Frontal cortex (tissue), 3 donors: ENCODE measurements at regions not wholly inside any gene's neighbourhood (a gene's known extent, or its start where the extent isn't known, plus 50 kb on each side); places are given as distances from the start of the nearest gene placed in this dataset.

Experiments used
- DNase-seq, 2 donors: peaks; one replicate each; pipeline ENCODE4 v3.0.0; 2012; ENCODE audit warnings: low spot score in 2 of 2
- FAIRE-seq: peaks from 2 replicates; lab custom pipeline; 2012; peaks lifted over from hg19 to GRCh38; lab: Jason Lieb, UNC
- donor health status: control.
- donor health status: control.
- donor health status: control.

DNA sequence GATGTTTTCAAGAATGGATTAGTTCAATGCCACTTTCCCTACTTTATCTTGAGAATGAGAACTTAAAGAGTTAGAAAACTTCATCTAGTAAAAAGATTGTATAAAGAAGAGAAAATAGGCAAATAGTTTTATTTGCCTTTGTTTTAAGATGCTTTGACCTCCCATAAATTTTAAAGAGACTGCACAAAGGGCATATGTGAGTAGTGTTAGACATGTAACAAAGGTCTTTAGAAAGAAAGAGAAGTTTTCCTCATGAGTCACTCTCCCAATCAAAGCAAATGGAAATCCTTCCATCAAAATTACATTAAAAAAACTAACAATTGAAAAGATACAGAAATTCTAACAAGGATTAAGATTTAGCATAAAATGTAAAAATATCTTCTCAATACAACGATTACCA lies 381.8 kb upstream of the KIF2A start:
- DNase-seq, result no peak
- FAIRE-seq, result no peak

DNA sequence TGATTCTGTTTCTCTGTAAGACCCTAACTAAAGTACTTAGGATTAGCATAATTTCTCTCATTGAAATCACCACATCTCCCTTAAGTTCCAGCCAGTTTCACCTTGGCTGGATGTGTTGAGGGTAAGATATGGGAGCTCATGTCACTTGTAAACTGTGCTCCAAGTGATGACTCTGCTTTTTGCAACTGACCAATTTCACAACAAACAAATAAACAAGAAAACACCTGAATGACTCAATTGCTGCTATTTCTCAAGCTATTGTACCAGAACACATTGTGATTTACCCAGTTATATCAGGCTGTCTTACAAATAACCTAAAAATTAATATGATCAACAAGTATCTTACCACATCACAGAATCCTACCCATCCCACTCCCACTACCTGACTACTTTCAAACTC lies 379.1 kb upstream of the KIF2A start:
- no peak for DNase-seq
- no peak for FAIRE-seq

- FAIRE-seq (no peak), DNase-seq (no peak)
These were observed 374.8 kb upstream of the KIF2A start for GRCh38 chr5:61931236-61931635.

DNA sequence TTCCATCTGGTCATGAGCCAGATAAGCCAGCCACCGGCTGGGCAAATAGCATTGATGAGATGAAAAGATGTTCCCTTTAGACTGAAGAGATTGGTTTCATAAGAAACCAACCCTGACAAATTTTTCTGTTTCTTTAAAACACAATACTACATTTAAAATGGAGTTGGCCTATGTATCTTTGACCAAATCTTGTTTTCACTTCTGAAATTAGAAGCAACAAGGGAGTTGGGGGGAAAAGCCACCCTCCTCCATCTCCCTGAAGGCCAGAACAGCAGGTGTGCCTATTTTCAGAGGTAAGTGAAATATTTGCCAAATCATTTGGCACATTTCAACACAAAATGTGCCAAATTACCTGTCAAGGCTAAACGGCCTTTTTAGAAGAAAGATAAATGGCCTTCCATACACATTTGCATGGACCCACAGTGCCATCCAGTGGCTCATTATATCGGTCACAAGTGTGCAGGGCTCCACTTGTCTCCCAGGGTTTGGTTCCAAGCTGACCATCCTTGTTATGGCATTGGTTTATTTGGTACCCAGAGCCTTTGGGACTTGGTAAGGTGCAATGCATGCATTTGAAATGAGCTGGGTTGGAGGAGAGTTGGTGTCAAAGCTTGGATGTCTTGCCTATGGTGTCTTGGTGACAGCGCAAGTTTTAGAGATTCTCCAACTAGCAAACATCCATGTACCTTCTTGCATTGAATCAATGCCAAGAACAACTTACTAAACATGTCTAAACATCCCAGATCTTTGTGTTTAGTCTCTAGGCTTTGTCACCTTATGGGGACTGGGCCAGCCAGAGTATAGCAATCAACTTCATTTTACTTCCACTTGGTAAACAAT lies 372.0 kb upstream of the KIF2A start:
- DNase-seq (peak; percentile 39 to 43), FAIRE-seq (no peak)

GRCh38 chr5:61941637-61942036 lies 364.4 kb upstream of the KIF2A start:
- no peak for FAIRE-seq

DNA sequence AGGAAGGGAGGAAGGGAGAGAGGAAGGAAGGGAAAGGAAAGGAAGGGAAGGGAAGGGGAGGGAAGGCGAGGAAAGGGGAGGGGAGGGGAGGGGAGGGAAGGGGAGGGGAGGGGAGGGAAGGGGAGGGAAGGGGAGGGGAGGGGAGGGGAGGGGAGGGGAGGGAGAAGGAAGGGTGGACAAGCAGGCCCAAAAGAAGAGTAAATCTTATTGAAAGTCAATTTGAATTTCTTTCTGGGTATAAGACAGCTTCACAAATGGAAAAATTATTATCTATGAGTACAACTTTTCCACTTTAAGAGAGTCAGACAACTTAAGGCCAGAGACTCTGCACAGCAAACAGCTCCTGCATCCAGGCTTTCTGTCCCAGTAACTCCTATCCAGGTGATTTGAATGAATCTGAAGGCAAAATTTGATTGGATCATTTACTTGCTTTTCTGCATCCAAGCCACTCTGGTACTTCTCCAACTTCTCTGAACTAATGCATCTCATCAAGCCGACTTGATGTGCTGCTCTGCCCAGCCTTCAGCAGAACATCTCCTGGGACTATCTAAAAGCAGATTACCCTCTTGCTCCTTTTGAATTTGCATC lies 363.4 kb upstream of the KIF2A start:
- DNase-seq (no peak), FAIRE-seq (no peak)

More at GRCh38 chr5:61941637-61942036, 364.4 kb upstream of the KIF2A start:
- DNase-seq, result peak in 1 of 2 donors; percentile 19

DNA sequence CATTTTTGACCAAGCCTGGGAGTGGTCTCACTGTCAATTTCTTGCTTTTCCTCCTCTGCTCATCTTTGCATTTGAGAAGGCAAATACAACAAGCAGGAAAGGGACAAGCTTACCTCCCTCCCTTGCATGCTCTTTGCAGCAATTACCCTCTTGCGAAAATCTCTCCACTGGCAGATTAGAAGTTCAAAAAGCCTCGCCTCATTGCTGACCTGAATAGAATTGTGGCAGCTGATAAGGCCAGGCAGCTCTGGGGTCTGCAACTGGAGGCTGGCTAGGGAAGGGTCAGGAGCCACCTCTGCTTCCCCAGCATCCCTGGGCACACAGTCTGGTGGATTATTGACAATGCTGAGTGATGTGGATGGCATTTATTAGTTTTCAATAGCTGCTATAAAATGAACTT lies 362.3 kb upstream of the KIF2A start:
- no peak for FAIRE-seq
- DNase-seq, result no peak

DNA sequence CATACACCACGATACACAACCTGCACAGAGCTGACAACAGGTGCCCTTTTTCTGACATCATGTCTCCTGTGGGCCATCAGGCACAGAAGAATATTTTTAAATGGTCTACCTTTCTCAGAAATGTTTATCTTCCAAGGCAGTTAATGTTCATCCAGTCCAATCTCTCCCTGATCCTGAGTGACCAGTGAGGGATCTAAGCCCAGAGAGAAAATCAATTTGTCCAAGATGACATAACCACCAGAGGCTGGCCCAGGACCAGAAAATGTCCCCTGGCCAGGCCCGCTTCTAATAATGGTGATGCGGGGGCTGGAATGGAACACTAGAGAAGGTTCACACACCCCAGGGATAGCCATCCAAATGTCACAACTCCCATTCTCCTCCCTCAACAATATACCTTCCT lies 357.9 kb upstream of the KIF2A start:
- no peak for FAIRE-seq

DNA sequence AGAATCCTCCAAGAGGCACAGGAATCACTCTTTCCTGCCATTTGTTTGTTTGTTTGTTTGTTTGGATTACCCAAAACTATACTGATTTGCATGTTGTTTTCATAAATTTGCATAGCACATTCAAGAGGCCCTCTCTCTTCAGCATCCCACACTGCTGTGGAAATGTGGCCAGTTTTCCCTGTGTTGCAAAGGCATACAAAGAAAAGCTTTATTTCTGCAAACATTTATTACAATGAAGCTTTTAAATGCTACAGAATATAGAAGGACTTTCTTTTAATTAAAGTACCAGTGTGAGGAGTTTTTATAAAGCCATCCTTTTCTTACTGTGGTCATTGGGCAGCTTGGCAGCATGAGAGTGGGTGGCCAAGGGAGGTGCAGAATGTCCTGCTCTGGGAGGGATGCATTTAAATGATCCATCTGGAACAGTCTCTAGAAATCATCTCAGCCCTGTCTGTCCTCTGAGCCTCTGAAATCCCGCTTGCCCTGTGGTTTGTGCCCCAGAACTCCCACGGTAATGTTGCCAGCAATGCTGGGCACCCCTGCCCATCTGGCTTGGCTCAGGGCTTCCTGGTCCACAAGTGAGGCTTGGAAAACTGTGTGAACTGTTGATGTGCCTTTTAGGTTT lies 356.8 kb upstream of the KIF2A start:
- no peak for FAIRE-seq

More for the DNA sequence above, 357.9 kb upstream of the KIF2A start:
- no peak for DNase-seq

DNA sequence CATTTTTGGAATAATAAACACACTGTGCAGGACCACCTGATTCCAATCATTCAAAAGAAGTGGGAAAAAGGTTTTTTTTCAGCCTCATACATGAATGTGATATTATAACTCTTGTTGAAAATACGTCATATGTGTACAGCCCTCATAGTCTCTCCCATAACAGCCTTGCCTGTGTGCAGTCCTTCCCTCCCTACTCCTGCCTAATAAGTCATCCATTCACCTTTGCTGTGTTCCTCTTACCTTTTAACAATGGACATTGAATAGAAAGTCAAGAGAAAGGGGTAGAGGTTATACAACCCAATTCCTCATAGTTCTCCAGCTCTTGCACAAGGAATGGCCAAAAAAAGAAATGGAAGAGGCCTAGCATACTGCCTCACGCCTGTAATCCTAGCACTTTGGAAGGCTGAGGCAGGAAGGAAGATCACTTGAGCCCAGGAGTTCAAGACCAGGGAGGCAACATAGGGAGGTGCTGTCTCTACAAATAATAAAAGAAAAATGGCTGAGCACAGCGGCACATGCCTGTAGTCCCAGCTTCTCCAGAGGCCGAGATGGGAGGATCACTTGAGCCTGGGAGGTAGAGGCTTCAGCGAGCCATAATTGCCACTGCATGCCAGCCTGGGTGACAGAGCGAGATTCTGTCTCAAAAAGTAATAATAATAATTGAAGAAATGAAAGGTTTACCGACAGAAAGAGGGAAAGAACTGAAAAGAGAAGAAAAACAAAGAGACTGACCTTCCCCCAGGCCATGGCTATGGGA lies 356.1 kb upstream of the KIF2A start:
- FAIRE-seq (no peak), DNase-seq (no peak)

More for the DNA sequence above, 356.8 kb upstream of the KIF2A start:
- DNase-seq, result peak; percentile 17 to 26

DNA sequence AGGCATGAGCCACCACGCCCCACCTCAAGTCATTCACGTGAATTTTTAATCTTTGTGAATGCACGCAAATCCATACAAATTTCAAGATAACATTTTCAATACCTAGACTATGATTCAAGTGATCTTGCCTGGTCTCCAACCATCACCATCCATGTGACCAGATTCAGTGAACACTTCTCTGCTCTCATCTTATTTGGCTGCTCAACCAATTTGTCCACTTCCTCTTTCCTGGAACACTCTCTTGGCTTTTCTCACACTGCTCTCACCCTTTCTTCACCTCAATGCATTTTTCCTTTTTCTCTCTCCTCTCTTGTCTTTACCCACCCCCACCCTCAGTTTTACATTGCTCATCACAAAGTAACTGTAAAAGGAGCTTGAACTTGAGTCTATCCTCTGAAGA lies 354.7 kb upstream of the KIF2A start:
- no peak for FAIRE-seq

DNA sequence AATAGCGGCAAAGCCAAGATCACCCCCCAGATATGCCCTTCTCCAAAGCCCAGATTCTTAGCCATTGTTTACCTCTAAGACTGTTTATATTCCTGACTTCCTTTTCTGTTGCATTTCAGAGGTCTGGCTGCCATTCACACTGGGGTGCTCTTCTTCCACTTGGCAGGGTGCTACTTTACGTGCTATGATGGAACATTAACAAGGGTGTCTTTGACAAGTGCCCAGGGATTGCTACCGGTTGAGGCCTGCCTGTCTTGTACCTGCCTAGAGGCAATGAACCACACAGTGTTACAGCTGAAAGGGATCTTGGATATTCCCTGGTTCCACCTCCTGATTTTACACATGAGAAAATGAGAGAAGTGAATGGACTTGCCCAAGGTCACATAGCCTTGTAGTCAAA lies 352.1 kb upstream of the KIF2A start:
- no peak for FAIRE-seq
- no peak for DNase-seq

More for the DNA sequence above, 354.7 kb upstream of the KIF2A start:
- DNase-seq, result no peak

- DNase-seq (no peak), FAIRE-seq (no peak)
These were observed 341.8 kb upstream of the KIF2A start for GRCh38 chr5:61964201-61964600.

DNA sequence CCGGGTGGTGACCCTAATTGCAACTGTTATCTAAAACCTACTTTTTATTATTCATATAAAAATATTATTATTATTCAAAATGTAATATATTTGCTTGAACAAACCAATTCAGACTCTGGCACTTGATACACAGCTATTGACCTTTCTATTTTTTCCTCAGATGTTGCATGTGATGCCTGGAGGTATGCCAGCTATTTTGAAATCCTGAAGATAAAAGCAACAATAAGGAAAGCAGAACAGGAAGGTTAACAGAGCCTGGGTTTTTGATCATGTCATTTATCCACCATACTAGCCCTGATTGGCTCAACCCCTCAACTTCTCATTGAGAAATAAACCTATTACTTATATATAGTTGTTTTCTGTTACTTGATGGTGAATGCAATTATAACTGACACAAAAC lies 340.9 kb upstream of the KIF2A start:
- no peak for FAIRE-seq
- no peak for DNase-seq

- FAIRE-seq (no peak), DNase-seq (no peak)
These were observed 340.5 kb upstream of the KIF2A start for GRCh38 chr5:61965490-61965889.

- no peak for FAIRE-seq
- no peak for DNase-seq
These were observed 339.6 kb upstream of the KIF2A start for GRCh38 chr5:61966296-61966955.

DNA sequence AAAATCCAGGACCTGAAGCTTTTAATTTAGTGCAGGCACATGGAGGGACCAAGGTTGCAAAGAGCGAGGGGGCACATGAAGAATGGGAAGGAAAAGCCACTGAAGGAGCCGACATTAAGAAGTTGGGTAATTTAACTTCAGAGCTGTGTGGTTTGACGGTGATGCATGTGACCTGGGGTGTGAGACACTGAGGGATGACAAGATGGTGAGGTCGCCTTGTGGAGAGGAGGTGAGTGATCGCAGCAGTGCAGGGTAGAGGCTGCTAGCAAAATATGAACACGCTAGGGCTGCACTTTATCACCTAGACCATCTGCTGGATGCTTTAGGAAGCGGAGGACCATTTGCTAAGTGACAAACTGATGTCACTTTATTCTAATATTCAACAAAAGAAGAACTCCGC lies 339.0 kb upstream of the KIF2A start:
- FAIRE-seq (no peak), DNase-seq (no peak)

GRCh38 chr5:61967681-61968080 lies 338.3 kb upstream of the KIF2A start:
- DNase-seq, result no peak

DNA sequence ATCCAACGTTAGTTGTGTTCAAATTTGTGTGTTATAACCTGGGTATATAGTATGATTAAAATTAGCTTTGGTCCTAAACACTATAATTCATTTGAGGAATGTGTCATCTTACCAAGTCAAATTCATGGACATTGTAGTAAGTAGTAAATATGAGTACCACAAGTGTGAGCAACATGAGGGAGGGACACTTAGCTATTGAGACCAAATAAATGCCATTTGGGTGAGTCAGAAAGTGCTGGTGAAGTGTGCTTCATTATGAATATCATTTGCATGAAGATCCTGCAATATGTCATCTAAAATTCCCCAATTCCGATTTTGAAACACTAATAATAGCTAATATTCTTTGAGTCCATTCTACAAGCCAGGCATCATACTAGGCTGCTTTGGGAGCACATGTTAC lies 336.7 kb upstream of the KIF2A start:
- FAIRE-seq (no peak), DNase-seq (no peak)

More at GRCh38 chr5:61967681-61968080, 338.3 kb upstream of the KIF2A start:
- no peak for FAIRE-seq

DNA sequence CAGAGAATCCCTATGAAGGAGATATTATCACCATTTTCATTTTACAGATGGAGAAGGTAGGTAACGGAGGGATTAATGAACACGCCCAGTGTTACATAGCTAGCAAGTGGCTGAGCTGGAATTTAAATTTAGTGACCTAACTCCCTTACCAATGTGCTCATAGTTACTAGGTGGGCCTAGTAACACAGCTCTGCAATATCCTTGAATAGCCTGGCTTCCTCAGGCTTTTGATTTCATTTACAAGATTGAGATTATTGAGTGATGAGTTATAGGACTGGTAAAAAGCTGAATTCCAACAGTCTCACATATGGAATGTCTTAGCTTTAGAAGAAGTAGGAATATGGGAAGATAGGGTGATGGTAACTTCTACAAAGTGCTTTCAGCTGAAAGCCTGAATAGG lies 336.3 kb upstream of the KIF2A start:
- DNase-seq, result no peak
- no peak for FAIRE-seq
